Liver (tissue), 3 donors: ENCODE measurements at regions not wholly inside any gene's neighbourhood (a gene's known extent, or its start where the extent isn't known, plus 50 kb on each side); places are given as distances from the start of the nearest gene placed in this dataset.

Experiments
- ATF3 ChIP-seq: IDR thresholded peaks from 2 replicates; pipeline ENCODE4 v1.6.1; 2016; ENCODE audit warnings: antibody characterized with exemption
- GABPA ChIP-seq, 2 donors: IDR thresholded peaks in 1 of 2; conservative IDR thresholded peaks in 1 of 2; 2 replicates each; pipeline ENCODE4 v1.6.1; 2016; ENCODE audit warnings: antibody characterized with exemption in 2 of 2, mild to moderate bottlenecking in 1 of 2, moderate library complexity in 1 of 2
- RAD21 ChIP-seq, 2 donors: IDR thresholded peaks; 2 replicates each; pipeline ENCODE4 v1.6.1; 2016; ENCODE audit warnings: antibody characterized with exemption in 2 of 2, mild to moderate bottlenecking in 2 of 2
- ZBTB33 ChIP-seq: IDR thresholded peaks from 2 replicates; pipeline ENCODE4 v1.6.1; 2016; ENCODE audit warnings: antibody characterized with exemption
- TF ChIP-seq, protein P1 (sequence below): IDR thresholded peaks from 2 replicates; pipeline ENCODE4 v1.6.1; 2016; ENCODE audit warnings: antibody characterized with exemption, mild to moderate bottlenecking
- TF ChIP-seq, protein P2 (sequence below): fragments of 150-350 bp; IDR thresholded peaks from 2 replicates; pipeline ENCODE4 v1.5.1; 2017; ENCODE audit warnings: improper control_type of control experiment, low read depth, low read length; ENCODE audit not compliant: missing input control
- donor health status: healthy.
- donor health status: healthy.

DNA sequence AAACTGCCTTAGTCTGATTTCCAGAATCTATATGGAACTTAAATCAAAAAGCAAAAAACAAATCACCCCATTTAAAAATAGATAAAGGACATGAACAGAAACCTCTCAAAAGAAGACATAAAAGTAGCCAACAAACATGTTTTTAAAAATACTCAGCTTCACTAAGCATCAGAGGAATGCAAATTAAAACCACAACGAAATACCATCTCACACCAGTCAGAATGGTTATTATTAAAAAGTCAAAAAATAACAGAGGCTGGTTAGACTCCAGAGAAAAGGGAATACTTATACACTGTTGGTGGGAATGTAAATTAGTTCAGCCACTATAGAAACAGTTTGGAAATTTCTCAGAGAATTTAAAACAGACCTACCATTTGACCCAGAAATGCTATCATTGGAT, 367.9 kb downstream of the ZIC4 start:
- TF ChIP-seq RAD21 (IDR thresholded peaks at IDR 0.05) (no peak), ATF3 (no peak), GABPA (IDR thresholded peaks at IDR 0.05 in 1 of 2, conservative IDR thresholded peaks at IDR 0.05 in 1 of 2) (no peak), ZBTB33 (no peak)
- TF ChIP-seq, protein P1, sequence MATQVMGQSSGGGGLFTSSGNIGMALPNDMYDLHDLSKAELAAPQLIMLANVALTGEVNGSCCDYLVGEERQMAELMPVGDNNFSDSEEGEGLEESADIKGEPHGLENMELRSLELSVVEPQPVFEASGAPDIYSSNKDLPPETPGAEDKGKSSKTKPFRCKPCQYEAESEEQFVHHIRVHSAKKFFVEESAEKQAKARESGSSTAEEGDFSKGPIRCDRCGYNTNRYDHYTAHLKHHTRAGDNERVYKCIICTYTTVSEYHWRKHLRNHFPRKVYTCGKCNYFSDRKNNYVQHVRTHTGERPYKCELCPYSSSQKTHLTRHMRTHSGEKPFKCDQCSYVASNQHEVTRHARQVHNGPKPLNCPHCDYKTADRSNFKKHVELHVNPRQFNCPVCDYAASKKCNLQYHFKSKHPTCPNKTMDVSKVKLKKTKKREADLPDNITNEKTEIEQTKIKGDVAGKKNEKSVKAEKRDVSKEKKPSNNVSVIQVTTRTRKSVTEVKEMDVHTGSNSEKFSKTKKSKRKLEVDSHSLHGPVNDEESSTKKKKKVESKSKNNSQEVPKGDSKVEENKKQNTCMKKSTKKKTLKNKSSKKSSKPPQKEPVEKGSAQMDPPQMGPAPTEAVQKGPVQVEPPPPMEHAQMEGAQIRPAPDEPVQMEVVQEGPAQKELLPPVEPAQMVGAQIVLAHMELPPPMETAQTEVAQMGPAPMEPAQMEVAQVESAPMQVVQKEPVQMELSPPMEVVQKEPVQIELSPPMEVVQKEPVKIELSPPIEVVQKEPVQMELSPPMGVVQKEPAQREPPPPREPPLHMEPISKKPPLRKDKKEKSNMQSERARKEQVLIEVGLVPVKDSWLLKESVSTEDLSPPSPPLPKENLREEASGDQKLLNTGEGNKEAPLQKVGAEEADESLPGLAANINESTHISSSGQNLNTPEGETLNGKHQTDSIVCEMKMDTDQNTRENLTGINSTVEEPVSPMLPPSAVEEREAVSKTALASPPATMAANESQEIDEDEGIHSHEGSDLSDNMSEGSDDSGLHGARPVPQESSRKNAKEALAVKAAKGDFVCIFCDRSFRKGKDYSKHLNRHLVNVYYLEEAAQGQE, result no peak
- TF ChIP-seq, protein P2, sequence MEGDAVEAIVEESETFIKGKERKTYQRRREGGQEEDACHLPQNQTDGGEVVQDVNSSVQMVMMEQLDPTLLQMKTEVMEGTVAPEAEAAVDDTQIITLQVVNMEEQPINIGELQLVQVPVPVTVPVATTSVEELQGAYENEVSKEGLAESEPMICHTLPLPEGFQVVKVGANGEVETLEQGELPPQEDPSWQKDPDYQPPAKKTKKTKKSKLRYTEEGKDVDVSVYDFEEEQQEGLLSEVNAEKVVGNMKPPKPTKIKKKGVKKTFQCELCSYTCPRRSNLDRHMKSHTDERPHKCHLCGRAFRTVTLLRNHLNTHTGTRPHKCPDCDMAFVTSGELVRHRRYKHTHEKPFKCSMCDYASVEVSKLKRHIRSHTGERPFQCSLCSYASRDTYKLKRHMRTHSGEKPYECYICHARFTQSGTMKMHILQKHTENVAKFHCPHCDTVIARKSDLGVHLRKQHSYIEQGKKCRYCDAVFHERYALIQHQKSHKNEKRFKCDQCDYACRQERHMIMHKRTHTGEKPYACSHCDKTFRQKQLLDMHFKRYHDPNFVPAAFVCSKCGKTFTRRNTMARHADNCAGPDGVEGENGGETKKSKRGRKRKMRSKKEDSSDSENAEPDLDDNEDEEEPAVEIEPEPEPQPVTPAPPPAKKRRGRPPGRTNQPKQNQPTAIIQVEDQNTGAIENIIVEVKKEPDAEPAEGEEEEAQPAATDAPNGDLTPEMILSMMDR, result no peak
